OCI-LY3 (cell line): ENCODE measurements at regions not wholly inside any gene's neighbourhood (a gene's known extent, or its start where the extent isn't known, plus 50 kb on each side); places are given as distances from the start of the nearest gene placed in this dataset.

Experiments
- H2AFZ ChIP-seq: fragments of 200-600, 300-600 bp; shearing (Covaris generic); 2 replicates; pipeline ENCODE4 v1.6.0; 2014; ENCODE audit warnings: antibody characterized with exemption, low read depth, low read length
- H3K27ac ChIP-seq: fragments of 200-600, 300-600 bp; sonication (generic); 2 replicates; pipeline ENCODE4 v1.5.1; 2014; ENCODE audit warnings: mild to moderate bottlenecking, low read length, moderate library complexity, mixed read lengths
- H3K27me3 ChIP-seq: fragments of 200-600, 300-600 bp; sonication (generic); 2 replicates; pipeline ENCODE4 v1.6.1; 2014; ENCODE audit warnings: low read depth, low read length, mixed read lengths
- H3K36me3 ChIP-seq: fragments of 200-600, 300-600 bp; sonication (generic); replicated peaks from 2 replicates; pipeline ENCODE3; 2014; ENCODE audit warnings: low read depth, low read length, mixed read lengths
- H3K4me1 ChIP-seq: fragments of 300-600, 200-600 bp; sonication (generic); 2 replicates; pipeline ENCODE4 v1.6.1; 2014; ENCODE audit warnings: low read length, mixed read lengths
- H3K4me2 ChIP-seq: fragments of 200-600, 300-600 bp; sonication (generic); 2 replicates; pipeline ENCODE4 v1.6.1; 2014; ENCODE audit warnings: low read length, mixed read lengths
- H3K4me3 ChIP-seq: fragments of 300-600, 200-600 bp; sonication (generic); 2 replicates; pipeline ENCODE4 v1.5.1; 2014; ENCODE audit warnings: antibody characterized with exemption, mild to moderate bottlenecking, low read length, moderate library complexity
- H3K79me2 ChIP-seq: fragments of 300-600, 200-600 bp; shearing (Covaris generic); 2 replicates; pipeline ENCODE4 v1.6.1; 2014; ENCODE audit warnings: mild to moderate bottlenecking, low read length, mixed read lengths
- H3K9ac ChIP-seq: fragments of 300-600, 200-600 bp; shearing (Covaris generic); 2 replicates; pipeline ENCODE4 v1.6.0; 2014; ENCODE audit warnings: mild to moderate bottlenecking, low read length, moderate library complexity
- H3K9me3 ChIP-seq: fragments of 200-600, 300-600 bp; shearing (Covaris generic); 2 replicates; pipeline ENCODE4 v1.6.1; 2014; ENCODE audit warnings: low read length, mixed read lengths; ENCODE audit not compliant: insufficient read depth
- H4K20me1 ChIP-seq: fragments of 200-600, 300-600 bp; sonication (generic); 2 replicates; pipeline ENCODE4 v1.6.1; 2016; ENCODE audit warnings: low read length, mixed read lengths; ENCODE audit not compliant: insufficient read depth
- CTCF ChIP-seq: fragments of 200-600, 300-600 bp; sonication (generic); IDR thresholded peaks from 2 replicates; pipeline ENCODE4 v1.5.1; 2014; ENCODE audit warnings: antibody characterized with exemption, low read length, low read depth
- EZH2phosphoT487 ChIP-seq: fragments of 200-600 bp; shearing (Covaris generic); IDR thresholded peaks from 2 replicates; pipeline ENCODE4 v1.6.1; 2018; ENCODE audit warnings: antibody characterized with exemption, mixed run types, low read depth

- Histone ChIP-seq H3K27ac (no peak overlapping the region), H4K20me1 (no peaks in the 10 kb centered on the region), H3K79me2 (no peaks in the 10 kb centered on the region), H3K4me3 (no peak overlapping the region), H3K9me3 (no peaks in the 10 kb centered on the region), H2AFZ (no peak overlapping the region), H3K4me2 (no peak overlapping the region), H3K4me1 (no peaks in the 10 kb centered on the region), H3K9ac (no peak overlapping the region), H3K27me3 (no peaks in the 10 kb centered on the region), H3K36me3 (no peaks in the 10 kb centered on the region)
- no peak for TF ChIP-seq CTCF
- TF ChIP-seq EZH2phosphoT487, result no peak
These were observed 595.4 kb upstream of the RIOK2 start for GRCh38 chr5:97778451-97778850.

- Histone ChIP-seq H3K4me1 (no peaks in the 10 kb centered on the region), H3K9ac (no peak overlapping the region), H3K36me3 (no peaks in the 10 kb centered on the region), H3K4me2 (no peak overlapping the region), H3K9me3 (no peaks in the 10 kb centered on the region), H3K79me2 (no peaks in the 10 kb centered on the region), H3K4me3 (no peak overlapping the region), H3K27me3 (no peaks in the 10 kb centered on the region), H2AFZ (no peak overlapping the region), H3K27ac (no peak overlapping the region), H4K20me1 (no peaks in the 10 kb centered on the region)
- TF ChIP-seq CTCF (no peak), EZH2phosphoT487 (no peak)
These were observed 605.3 kb upstream of the RIOK2 start for GRCh38 chr5:97788369-97788768.

GRCh38 chr5:97797994-97798451, 615.0 kb upstream of the RIOK2 start:
- no peaks in the 10 kb centered on the region for H3K79me2 ChIP-seq
- H3K27ac ChIP-seq, result no peak overlapping the region
- H3K27me3 ChIP-seq, result no peaks in the 10 kb centered on the region
- no peak overlapping the region for H3K4me2 ChIP-seq
- no peak overlapping the region for H2AFZ ChIP-seq
- H3K9ac ChIP-seq, result no peak overlapping the region
- no peak overlapping the region for H3K4me3 ChIP-seq
- TF ChIP-seq EZH2phosphoT487 (no peak), CTCF (no peak)
- H4K20me1 ChIP-seq, result no peaks in the 10 kb centered on the region
- no peaks in the 10 kb centered on the region for H3K9me3 ChIP-seq
- H3K4me1 ChIP-seq, result no peaks in the 10 kb centered on the region
- no peaks in the 10 kb centered on the region for H3K36me3 ChIP-seq

GRCh38 chr5:97801461-97801860, 618.4 kb upstream of the RIOK2 start:
- TF ChIP-seq EZH2phosphoT487, result no peak
- no peak for TF ChIP-seq CTCF
- H3K4me2 ChIP-seq, result no peak overlapping the region
- no peaks in the 10 kb centered on the region for H3K4me1 ChIP-seq

More at GRCh38 chr5:97801461-97801860, 618.4 kb upstream of the RIOK2 start:
- Histone ChIP-seq H3K9me3 (no peaks in the 10 kb centered on the region), H3K4me3 (no peak overlapping the region), H4K20me1 (no peaks in the 10 kb centered on the region), H3K9ac (no peak overlapping the region), H2AFZ (no peak overlapping the region), H3K27ac (no peak overlapping the region), H3K36me3 (no peaks in the 10 kb centered on the region), H3K79me2 (no peaks in the 10 kb centered on the region), H3K27me3 (no peaks in the 10 kb centered on the region)
